ENCODE measurements at regions not wholly inside any gene's neighbourhood (a gene's known extent, or its start where the extent isn't known, plus 50 kb on each side); places are given as distances from the start of the nearest gene placed in this dataset.
"Not testable (repeated sequence)": the region's sequence is repeated elsewhere in the genome, so short reads cannot be mapped to it uniquely, and the experiment has no call there.

- TF ChIP-seq CTCF (IDR thresholded peaks at IDR 0.05); REST (IDR thresholded peaks at IDR 0.05; ENCODE audit: insufficient read depth in 1 of 2, low read depth in 2 of 2, low read length in 1 of 2); POLR2AphosphoS5 (IDR thresholded peaks at IDR 0.05; ENCODE audit: low read depth, low read length): not testable (repeated sequence)
These were observed 111.2 kb upstream of the DEFB108B start for GRCh38 chr11:71721840-71722239.

Measured in Panc1 (cell line).